Keratinocyte (primary cell): ENCODE measurements at regions not wholly inside any gene's neighbourhood (a gene's known extent, or its start where the extent isn't known, plus 50 kb on each side); places are given as distances from the start of the nearest gene placed in this dataset.

Source experiments
- DNase-seq: peaks from one replicate; pipeline ENCODE4 v3.0.0-alpha.2; 2011; ENCODE audit warnings: low read depth, missing footprints, low spot score
- FAIRE-seq: peaks from 2 replicates; lab custom pipeline; 2011; peaks lifted over from hg19 to GRCh38; lab: Jason Lieb, UNC
- H2AFZ ChIP-seq: 2 replicates; pipeline ENCODE4 v1.6.0; 2012; ENCODE audit warnings: low read length, control low read depth, inconsistent platforms; ENCODE audit not compliant: control insufficient read depth
- H3K27ac ChIP-seq: 2 replicates; pipeline ENCODE4 v1.5.1; 2011; ENCODE audit warnings: low read length; ENCODE audit not compliant: control insufficient read depth, insufficient read depth
- H3K27me3 ChIP-seq: 3 replicates; pipeline ENCODE4 v1.6.0; 2011; ENCODE audit warnings: low read length; ENCODE audit not compliant: control insufficient read depth, insufficient read depth; ENCODE audit errors: extremely low read depth
- H3K36me3 ChIP-seq, 2 experiments: 2 replicates in 1 of 2; 3 replicates in 1 of 2; pipeline ENCODE4 v1.5.1; 2011; ENCODE audit warnings: low read length in 2 of 2, mild to moderate bottlenecking in 1 of 2; ENCODE audit not compliant: control insufficient read depth in 2 of 2, insufficient read depth in 2 of 2; ENCODE audit errors: extremely low read depth in 1 of 2
- H3K4me1 ChIP-seq: 3 replicates; pipeline ENCODE4 v1.5.1; 2011; ENCODE audit warnings: low read length; ENCODE audit not compliant: control insufficient read depth, insufficient read depth; ENCODE audit errors: extremely low read depth
- H3K4me2 ChIP-seq: 3 replicates; pipeline ENCODE4 v1.6.0; 2011; ENCODE audit warnings: low read depth, low read length; ENCODE audit not compliant: control insufficient read depth, insufficient read depth; ENCODE audit errors: extremely low read depth
- H3K4me3 ChIP-seq, 3 experiments: fragments of 200-600 bp in 1 of 3; sonication (generic) in 1 of 3; 2 replicates in 2 of 3; 3 replicates in 1 of 3; pipeline ENCODE4 v1.5.1; 2011 to 2016; ENCODE audit warnings: low read length in 3 of 3, mild to moderate bottlenecking in 3 of 3, control low read depth in 2 of 3, inconsistent platforms in 1 of 3, low read depth in 1 of 3, mixed read lengths in 1 of 3, mixed run types in 1 of 3, moderate library complexity in 1 of 3; ENCODE audit not compliant: control insufficient read depth in 2 of 3, insufficient read depth in 2 of 3; ENCODE audit errors: extremely low read depth in 1 of 3
- H3K79me2 ChIP-seq: 2 replicates; pipeline ENCODE4 v1.6.0; 2012; ENCODE audit warnings: low read length; ENCODE audit not compliant: control insufficient read depth, insufficient read depth
- H3K9ac ChIP-seq: 3 replicates; pipeline ENCODE4 v1.6.0; 2011; ENCODE audit warnings: low read length; ENCODE audit not compliant: control insufficient read depth, insufficient read depth; ENCODE audit errors: extremely low read depth
- H3K9me1 ChIP-seq: 3 replicates; pipeline ENCODE4 v1.6.0; 2011; ENCODE audit warnings: low read length; ENCODE audit not compliant: control insufficient read depth, insufficient read depth; ENCODE audit errors: extremely low read depth
- H3K9me3 ChIP-seq: 2 replicates; pipeline ENCODE4 v1.5.1; 2012; ENCODE audit warnings: low read depth, low read length; ENCODE audit not compliant: control insufficient read depth
- H4K20me1 ChIP-seq: 3 replicates; pipeline ENCODE4 v1.6.0; 2011; ENCODE audit warnings: low read length; ENCODE audit not compliant: control insufficient read depth, insufficient read depth; ENCODE audit errors: extremely low read depth
- EZH2 ChIP-seq: IDR thresholded peaks from one replicate; pipeline ENCODE4 v1.6.1; 2012; ENCODE audit warnings: inconsistent platforms, mild to moderate bottlenecking, low read length, moderate library complexity
- dilution Hi-C: fragments of 300-500 bp; cut with MboI; formaldehyde crosslinking; loops from one replicate; pipeline ENCODE4 v1.7.0; 2020; ENCODE audit warnings: low sequenced_read_pairs; ENCODE audit not compliant: extremely low pct_ligation_motif_present
- TF ChIP-seq, protein P1 (sequence below), 3 experiments: IDR thresholded peaks in 1 of 3; conservative IDR thresholded peaks in 1 of 3; optimal IDR thresholded peaks in 1 of 3; 2 replicates in 2 of 3; 3 replicates in 1 of 3; pipeline versions ENCODE3 to v1.5.1; 2011; ENCODE audit warnings: low read length in 3 of 3, mild to moderate bottlenecking in 3 of 3, moderate library complexity in 2 of 3, control low read depth in 1 of 3, inconsistent platforms in 1 of 3; ENCODE audit not compliant: insufficient read depth in 2 of 3; ENCODE audit errors: extremely low read depth in 1 of 3

DNA sequence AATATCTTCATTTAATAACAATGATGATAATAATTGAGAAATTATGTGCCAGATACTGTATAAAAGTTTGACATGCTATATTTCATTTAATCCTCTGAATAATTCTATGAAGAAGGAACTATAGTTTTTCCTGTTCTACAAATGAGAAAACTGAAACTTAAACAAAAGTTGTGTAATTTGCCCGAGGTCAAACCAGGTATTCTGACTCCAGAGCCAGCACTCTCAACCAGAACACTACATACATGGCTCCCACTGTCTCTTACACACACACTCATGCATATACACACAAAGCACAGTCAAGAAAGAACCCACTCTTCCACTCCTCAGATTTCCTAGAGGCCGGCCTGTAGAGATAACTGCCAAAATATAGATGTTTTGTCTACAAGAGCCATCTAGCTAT lies 374.0 kb upstream of the EMCN start:
- no peaks in the 10 kb centered on the region for H4K20me1 ChIP-seq
- H3K4me2 ChIP-seq, result no peak overlapping the region
- DNase-seq (no peak), FAIRE-seq (no peak)
- no peak overlapping the region for H3K27ac ChIP-seq
- no peaks in the 10 kb centered on the region for H3K79me2 ChIP-seq
- dilution Hi-C loops, result no loop called here
- H3K36me3 ChIP-seq, result no peaks in the 10 kb centered on the region
- H3K27me3 ChIP-seq, result no peaks in the 10 kb centered on the region
- TF ChIP-seq, protein P1, sequence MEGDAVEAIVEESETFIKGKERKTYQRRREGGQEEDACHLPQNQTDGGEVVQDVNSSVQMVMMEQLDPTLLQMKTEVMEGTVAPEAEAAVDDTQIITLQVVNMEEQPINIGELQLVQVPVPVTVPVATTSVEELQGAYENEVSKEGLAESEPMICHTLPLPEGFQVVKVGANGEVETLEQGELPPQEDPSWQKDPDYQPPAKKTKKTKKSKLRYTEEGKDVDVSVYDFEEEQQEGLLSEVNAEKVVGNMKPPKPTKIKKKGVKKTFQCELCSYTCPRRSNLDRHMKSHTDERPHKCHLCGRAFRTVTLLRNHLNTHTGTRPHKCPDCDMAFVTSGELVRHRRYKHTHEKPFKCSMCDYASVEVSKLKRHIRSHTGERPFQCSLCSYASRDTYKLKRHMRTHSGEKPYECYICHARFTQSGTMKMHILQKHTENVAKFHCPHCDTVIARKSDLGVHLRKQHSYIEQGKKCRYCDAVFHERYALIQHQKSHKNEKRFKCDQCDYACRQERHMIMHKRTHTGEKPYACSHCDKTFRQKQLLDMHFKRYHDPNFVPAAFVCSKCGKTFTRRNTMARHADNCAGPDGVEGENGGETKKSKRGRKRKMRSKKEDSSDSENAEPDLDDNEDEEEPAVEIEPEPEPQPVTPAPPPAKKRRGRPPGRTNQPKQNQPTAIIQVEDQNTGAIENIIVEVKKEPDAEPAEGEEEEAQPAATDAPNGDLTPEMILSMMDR (optimal IDR thresholded peaks at IDR 0.05 in 1 of 3, IDR thresholded peaks at IDR 0.05 in 1 of 3, conservative IDR thresholded peaks at IDR 0.05 in 1 of 3; ENCODE audit: extremely low read depth in 1 of 3, insufficient read depth in 2 of 3, low read length in 3 of 3), result no peak
- H3K4me3 ChIP-seq, result no peak overlapping the region
- H2AFZ ChIP-seq, result no peak overlapping the region
- no peaks in the 10 kb centered on the region for H3K4me1 ChIP-seq
- no peak overlapping the region for H3K9ac ChIP-seq
- no peaks in the 10 kb centered on the region for H3K9me3 ChIP-seq
- no peaks in the 10 kb centered on the region for H3K9me1 ChIP-seq

DNA sequence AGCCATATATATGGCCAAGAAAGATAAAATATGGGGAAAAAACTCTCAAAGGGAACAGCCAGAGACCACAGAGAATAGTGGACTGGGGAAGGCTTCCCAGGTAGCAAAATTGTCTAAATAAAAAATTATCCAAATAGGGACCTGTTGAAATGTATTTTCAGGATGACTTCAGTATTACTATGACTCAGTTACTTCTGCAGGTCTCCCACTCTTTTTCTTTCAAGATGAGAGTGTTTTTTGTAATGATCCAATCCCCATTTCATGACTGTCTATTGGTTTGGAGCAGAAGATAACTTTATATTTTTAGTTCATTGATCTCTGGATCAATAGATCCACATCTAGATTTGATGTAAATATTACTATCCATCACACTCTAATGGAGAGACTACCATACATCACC lies 372.1 kb upstream of the EMCN start:
- Histone ChIP-seq H3K9me1 (no peaks in the 10 kb centered on the region), H3K4me1 (no peaks in the 10 kb centered on the region), H3K9me3 (no peaks in the 10 kb centered on the region), H2AFZ (no peak overlapping the region), H3K4me2 (no peak overlapping the region), H3K79me2 (no peaks in the 10 kb centered on the region), H3K27ac (no peak overlapping the region), H3K9ac (no peak overlapping the region), H3K36me3 (no peaks in the 10 kb centered on the region), H3K27me3 (no peaks in the 10 kb centered on the region), H3K4me3 (no peak overlapping the region), H4K20me1 (no peaks in the 10 kb centered on the region)
- FAIRE-seq, result no peak
- TF ChIP-seq, protein P1 (optimal IDR thresholded peaks at IDR 0.05 in 1 of 3, IDR thresholded peaks at IDR 0.05 in 1 of 3, conservative IDR thresholded peaks at IDR 0.05 in 1 of 3; ENCODE audit: extremely low read depth in 1 of 3, insufficient read depth in 2 of 3, low read length in 3 of 3), result no peak
- no peak for TF ChIP-seq EZH2
- dilution Hi-C loops, result no loop called here
- DNase-seq, result no peak
